Gastroesophageal sphincter (tissue), 3 donors: ENCODE measurements at regions not wholly inside any gene's neighbourhood (a gene's known extent, or its start where the extent isn't known, plus 50 kb on each side); places are given as distances from the start of the nearest gene placed in this dataset.

ENCODE experiments used
- CTCF ChIP-seq, 4 experiments: fragments of 200-600 bp in 2 of 4; fragments of 450-650 bp in 2 of 4; sonication (generic) in 1 of 4; IDR thresholded peaks; one replicate each; pipeline ENCODE4 v1.5.1; 2017 to 2019; ENCODE audit warnings: antibody characterized with exemption in 4 of 4, mild to moderate bottlenecking in 2 of 4, moderate library complexity in 2 of 4
- POLR2A ChIP-seq, 2 donors: fragments of 450-650 bp; IDR thresholded peaks; one replicate each; pipeline ENCODE4 v1.6.1; 2017; ENCODE audit warnings: antibody characterized with exemption in 2 of 2, mild to moderate bottlenecking in 2 of 2, moderate library complexity in 1 of 2

- TF ChIP-seq CTCF (IDR thresholded peaks at IDR 0.05): no peak
- no peak for TF ChIP-seq POLR2A (IDR thresholded peaks at IDR 0.05)
Measured at GRCh38 chr2:78973630-78974029, 51.9 kb upstream of the REG3G start.
